Fibroblast of skin of back (primary cell): ENCODE measurements at regions not wholly inside any gene's neighbourhood (a gene's known extent, or its start where the extent isn't known, plus 50 kb on each side); places are given as distances from the start of the nearest gene placed in this dataset.
"Not testable (repeated sequence)": the region's sequence is repeated elsewhere in the genome, so short reads cannot be mapped to it uniquely, and the experiment has no call there.

Experiments used
- DNase-seq: peaks from one replicate; pipeline ENCODE4 v3.0.0-alpha.2; 2013

- no peak for DNase-seq
Measured at GRCh38 chr15:79156704-79157375, 66.3 kb upstream of the RASGRF1 start.

- peak; percentile 25 for DNase-seq
Measured at GRCh38 chr15:79154483-79155135, 64.0 kb upstream of the RASGRF1 start.

- DNase-seq = not testable (repeated sequence)
Measured at GRCh38 chr15:79144290-79144689, 53.7 kb upstream of the RASGRF1 start.

GRCh38 chr15:79140846-79141570 is 50.4 kb upstream of the RASGRF1 start:
- DNase-seq = peak; percentile 75
